HG03064 (cell line): ENCODE measurements at regions not wholly inside any gene's neighbourhood (a gene's known extent, or its start where the extent isn't known, plus 50 kb on each side); places are given as distances from the start of the nearest gene placed in this dataset.

Experiments used
- ATAC-seq: cut with Tn5 transposase; IDR thresholded peaks from one replicate; pipeline ENCODE4 v1.9.1; 2021; ENCODE audit warnings: low read depth; ENCODE audit not compliant: unreplicated experiment

DNA sequence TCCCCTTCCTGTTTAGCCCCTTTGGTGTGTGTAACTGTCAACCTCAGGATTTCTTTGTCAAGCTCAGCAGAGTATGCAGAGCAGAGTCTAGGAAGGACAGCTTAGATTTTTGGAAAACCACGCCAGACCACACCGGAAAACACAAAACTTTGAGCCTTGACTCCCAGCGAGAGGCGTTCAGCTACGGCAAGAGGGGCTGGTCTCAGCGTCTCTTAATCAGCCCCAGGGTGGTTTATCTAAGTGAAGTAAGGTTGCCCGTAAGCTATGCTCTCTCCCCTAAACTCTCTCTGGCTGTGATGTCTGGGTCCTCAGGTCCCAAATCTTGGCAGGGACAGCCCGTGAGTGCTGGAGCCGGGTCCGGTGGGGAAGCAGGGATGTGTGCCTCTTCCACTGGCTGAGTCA lies 230.9 kb downstream of the KLF6 start:
- no peak for ATAC-seq

DNA sequence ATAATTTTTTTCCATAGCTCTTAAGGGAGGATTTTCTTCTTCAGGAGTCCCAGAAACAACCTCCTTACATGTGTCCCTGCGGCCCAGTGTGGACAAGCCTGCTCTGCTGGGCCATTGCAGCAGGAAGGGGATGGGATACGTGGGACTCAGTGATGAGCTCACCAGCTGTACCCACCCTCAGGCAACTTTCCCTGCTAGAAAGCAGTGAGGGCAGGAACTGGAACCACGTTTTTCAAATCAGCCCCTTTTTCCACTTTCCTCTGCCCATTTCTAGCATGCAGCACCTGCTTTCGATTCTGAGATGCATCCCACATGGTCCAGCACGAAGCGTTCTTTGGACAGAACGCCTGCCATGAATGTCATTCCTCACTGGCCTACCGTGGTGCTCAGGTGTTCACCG lies 232.7 kb downstream of the KLF6 start:
- no peak for ATAC-seq

DNA sequence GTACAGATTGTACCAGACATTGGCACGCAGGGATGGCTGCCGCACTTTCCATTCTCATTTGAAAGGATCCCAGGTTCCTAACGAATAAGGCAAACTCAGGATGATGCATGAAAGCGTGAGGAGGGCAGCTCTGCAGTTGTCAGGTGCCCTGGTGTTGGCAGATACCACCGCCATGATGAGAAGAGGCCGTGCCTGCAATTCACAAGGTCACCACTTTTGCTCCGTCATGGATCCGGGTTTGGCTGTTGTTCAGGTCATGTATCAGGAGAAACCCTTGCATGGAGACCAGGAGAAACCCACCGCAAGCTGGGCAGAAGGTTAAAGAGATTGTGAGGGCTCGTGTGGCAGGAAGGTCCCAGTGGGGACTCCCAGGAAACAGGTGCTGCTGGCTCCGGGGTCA lies 233.2 kb downstream of the KLF6 start:
- no peak for ATAC-seq

DNA sequence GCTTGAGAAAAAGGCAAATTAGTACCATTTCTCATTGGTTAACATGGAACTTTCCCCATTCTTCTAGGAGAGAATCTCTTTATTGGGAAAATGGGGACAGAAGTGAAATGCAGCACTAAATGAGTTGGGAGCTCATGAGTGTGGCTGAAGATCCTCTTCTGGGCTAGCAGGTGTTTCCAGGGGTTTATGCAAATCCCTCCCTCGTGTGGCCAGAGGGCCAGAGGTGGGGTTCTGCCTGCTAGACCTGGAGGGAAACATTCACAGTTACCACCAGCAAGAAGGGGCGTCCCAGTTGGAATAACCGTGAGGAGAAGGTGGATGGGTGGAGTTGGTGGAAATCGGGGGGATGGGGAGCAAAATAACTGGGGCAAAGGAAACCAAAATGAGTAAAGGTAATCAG lies 235.9 kb downstream of the KLF6 start:
- no peak for ATAC-seq

DNA sequence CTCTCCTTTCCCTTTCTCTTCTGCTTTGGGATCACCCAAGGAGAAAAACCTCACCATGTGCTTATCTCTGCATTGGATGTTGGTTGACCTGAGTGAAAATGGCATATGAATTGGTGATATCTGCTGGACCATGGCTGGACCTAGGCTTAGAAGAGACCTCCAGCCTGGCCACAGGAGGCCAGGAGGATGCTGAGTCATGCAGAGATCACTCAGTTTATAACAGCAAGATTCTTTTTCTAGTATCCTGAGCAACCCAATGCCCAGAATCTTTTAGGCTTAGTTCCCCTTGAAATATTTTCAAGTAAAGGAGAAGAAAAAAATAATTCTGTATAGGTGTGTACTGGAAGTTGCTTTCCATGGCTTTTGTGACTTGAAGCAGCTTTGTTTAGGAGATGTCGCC lies 236.3 kb downstream of the KLF6 start:
- no peak for ATAC-seq

DNA sequence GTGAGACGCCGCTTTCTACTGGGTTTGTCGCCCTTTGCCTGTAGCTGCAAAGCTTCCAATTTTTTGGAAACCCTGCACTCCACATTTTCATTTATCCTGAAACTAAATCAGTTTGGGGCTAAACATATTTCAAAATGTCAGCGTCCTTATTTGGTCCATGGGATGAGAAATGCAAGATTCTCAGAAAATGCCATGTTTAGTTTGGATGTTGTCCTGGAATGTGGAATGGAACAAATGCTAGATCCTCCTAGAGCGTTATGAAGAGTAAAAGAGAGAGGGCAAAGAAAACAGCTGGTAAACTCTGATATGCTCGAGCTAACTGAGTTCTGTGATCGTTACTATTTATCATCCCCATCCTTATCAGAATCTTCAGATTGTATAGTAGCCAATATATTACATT lies 236.9 kb downstream of the KLF6 start:
- ATAC-seq: no peak

DNA sequence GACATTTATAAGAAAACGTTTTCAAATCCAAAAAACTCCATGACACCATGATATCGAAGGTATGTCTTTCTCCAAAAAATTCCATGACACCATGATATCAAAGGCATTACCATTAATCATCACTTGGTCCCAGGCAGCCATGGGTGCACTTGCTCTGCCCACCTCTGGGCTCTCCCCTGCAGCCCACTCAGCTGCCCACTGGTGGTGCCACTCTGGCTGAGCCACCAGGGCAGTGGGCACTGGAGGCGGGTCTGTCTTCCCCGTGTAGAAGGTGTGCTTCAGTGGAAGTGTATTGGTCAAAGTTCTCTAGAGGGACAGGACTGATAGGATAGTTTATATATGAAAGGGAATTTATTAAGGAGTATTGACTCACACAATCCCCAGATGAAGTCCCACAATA lies 240.4 kb downstream of the KLF6 start:
- ATAC-seq: no peak

DNA sequence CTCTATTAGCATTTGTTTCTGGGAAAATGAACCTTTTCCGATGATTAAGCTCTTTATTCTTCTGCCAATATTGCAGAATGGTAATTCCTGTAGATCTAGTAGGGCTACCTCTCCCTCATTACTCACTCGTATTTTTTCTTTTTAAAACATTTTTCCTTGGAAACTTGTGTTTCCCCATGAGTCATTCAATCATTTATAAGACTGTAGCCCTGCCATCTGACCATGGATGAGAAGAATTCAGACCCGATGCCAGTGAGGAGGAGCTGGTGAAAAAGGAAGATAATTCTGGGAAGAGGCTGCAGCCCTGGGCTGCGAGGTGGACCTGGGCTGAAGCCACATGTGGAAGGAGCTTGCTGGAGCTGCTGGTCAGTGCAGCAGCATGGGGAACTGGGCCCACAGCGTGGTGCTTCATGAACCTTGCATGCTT lies 242.8 kb downstream of the KLF6 start:
- ATAC-seq: no peak

DNA sequence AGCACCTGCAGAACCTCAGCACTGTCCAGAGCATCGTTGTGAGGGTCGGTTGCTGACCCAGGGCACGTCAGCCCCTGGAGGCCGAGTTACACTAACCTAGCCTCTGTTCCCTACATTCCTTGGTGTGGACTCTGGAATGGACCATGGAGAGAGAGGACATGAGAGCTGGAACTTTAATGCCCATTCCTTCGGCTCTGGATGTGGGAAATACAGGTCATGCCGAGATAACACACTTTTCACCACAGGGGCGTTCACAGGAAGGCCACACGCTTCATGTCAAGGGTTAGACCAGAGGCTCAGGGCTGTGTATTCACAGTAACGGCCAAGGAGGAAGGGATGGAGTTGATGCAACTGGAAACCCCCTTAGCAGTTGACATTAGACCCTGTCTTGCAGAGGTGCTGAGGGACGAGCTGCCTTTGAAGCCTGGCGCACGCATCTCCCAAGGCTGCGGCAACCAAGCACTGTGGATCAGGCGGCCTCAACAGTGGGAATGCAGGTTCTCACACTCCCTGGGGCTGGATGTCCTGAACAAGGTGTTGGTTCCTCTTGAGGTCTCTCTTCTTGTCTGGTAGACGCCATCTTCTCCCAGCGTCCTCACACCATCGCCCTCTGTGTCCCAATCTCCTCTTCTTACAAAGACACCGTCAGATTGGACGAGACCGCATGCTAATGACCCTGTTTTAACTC lies 245.2 kb downstream of the KLF6 start:
- no peak for ATAC-seq

DNA sequence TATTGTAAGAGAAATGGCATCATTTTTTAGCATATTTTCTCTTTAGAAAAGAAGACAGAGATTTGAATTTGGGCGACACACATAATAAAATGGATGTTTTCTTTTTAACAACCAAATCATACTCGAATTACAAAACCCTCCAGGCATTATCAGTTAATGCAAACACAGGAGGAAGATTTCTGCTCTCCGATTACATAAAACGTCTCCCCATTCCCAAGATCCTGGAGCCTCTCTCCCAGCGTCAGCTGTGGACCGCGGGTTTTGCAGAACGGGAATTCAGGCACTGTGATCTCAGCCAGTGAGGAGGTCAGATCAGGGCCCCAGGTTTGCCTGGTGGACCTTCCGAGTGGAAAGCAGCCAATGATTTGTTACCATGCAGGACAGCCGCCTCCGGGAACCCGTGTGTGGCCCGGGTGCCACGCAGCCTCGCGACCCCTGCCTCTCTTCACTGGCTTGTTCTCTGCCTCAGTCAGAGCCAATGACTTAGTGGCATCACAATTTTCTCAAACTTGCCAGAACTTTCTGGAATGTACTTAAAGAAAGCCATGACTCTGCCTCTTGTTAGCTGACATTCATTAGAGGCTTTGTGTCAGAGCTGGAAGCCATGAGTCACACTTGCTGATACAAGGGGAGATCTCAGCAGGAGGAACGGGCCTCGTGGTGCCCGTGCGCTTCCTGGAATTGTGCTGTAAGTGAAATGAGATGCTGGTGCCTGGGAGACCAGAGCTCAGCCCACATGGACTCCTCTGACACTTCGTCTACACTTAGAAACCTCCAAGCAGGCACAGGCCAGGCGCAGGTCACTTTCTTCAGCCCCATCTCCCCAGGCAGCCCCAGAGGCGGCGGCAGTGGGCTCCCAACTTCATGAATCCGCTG lies 246.1 kb downstream of the KLF6 start:
- ATAC-seq: no peak

DNA sequence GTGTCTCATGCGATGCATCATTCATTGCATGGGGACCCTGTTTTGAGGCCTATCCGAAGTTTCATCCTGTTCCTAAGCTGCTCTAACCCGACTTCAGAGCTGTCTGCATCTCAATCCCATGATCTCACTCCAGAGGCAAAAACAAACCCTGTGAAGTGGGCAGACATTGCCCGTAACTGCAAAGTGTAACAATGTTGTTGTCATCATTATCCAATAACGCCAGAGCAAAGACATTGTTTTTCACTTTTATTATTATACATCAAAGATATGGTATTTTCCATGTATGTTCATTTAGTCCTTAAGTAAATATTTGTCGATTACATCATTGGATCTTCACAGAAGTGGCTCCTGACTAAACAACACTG lies 246.7 kb downstream of the KLF6 start:
- ATAC-seq: no peak

DNA sequence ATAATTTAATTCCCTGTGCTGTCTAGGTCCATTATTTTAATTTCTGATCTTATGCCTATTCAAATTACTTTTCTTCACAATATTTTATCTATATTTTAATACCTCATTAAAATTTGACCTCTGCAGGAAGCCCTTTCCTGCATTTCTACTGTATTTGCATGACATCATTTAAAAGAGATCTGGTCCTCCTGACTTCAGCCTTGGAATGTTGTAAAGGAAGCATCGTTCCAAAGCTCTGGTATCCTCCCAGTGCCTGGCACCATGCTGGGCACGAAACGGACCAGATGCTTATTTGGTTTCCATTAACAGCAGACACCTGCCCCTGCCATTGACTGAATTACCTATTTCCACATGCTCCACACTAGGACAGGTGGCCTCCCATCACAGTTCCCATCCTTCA lies 247.5 kb downstream of the KLF6 start:
- ATAC-seq: no peak

DNA sequence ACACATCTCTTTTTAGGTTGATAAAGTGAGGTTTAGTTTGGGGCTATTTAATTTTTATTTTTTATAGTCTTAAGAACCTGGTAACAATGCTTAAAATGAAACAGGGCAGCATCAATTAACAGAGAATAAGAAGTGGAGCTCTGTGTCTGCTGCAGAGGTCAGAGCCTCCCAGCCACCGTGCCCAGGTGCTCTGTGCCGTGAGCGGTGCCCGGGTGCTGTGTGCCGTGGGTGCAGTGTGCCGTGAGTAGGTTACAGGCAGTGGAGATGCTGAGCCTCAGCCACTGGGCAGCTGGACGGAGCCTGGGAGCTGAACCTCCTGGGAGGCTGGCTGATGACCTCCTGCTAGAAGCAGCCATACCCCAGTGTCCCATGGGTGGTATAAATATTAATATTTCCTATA lies 250.0 kb downstream of the KLF6 start:
- ATAC-seq: no peak

DNA sequence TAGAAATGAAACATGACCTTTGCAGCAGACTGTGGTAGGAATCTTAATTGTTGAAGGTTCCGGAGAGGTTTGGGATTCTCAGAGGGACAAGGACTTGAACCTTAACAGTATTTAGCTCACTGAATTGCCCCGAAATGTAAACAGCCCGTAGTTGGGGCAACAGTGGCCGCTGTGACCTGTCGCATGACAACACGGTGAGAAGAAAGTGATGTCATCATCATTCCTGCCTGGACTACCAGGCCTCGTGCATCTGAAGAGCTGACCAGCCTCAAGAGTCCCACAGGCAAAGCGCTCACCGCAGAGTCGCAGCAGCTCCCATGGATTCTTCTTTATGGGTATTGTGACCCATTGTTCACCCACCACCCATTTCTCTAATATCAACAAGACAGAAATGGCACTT lies 250.6 kb downstream of the KLF6 start:
- no peak for ATAC-seq

DNA sequence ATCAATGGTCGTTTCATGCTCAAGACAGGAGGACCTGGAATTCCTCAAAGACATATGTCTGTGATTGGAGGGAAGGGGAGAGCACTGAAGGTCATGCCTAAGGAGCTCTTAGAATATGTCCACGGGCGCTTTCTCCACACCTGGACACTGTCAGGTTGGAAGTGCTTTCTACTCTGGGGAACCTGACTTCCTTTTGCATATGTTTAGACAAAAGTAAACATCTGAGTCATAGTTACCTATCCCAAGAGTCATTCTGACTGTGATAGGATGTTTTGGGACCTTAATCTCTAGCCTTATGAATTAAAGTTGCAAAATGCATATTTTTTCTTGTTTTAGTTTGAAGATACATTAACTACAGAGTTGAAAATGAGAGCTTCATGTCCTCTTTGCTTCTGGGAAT lies 251.7 kb downstream of the KLF6 start:
- no peak for ATAC-seq

DNA sequence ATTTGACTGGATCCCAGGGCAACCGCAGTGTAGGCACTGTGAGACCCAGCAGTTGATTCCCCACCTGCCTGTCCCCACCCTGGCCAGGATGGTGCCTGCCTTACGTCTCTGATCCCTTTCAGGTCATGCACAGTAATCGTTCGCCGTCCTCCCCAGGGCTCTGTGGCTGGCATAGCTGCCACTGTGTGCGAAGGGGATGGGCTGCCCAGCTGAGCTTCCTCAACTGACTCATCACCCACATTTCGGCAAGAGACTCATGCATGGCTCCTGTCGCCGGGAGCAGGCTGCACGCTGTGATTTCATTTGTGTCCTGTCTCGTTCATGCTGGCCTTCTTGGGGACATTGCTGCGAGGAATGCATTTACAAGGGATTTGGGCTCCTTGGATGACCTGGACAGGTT lies 252.4 kb downstream of the KLF6 start:
- ATAC-seq: no peak

DNA sequence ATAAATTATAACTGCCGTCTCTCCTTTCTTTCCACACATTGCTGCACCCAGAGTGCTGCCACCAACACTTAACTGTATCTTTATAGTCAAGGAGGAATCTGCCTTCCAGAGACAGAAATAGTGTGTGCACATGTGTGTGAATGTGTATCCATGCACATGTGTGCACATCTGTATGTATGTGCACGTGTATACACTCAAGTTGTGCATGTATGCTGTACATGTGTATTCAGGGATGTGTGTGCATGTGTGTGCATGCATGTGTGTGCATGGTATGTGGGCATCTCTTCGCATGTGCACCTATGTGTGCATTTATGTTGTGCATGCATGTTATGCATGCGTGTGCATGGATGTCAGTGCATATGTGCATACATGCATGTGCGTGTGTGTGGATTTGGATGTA lies 253.3 kb downstream of the KLF6 start:
- ATAC-seq: no peak

DNA sequence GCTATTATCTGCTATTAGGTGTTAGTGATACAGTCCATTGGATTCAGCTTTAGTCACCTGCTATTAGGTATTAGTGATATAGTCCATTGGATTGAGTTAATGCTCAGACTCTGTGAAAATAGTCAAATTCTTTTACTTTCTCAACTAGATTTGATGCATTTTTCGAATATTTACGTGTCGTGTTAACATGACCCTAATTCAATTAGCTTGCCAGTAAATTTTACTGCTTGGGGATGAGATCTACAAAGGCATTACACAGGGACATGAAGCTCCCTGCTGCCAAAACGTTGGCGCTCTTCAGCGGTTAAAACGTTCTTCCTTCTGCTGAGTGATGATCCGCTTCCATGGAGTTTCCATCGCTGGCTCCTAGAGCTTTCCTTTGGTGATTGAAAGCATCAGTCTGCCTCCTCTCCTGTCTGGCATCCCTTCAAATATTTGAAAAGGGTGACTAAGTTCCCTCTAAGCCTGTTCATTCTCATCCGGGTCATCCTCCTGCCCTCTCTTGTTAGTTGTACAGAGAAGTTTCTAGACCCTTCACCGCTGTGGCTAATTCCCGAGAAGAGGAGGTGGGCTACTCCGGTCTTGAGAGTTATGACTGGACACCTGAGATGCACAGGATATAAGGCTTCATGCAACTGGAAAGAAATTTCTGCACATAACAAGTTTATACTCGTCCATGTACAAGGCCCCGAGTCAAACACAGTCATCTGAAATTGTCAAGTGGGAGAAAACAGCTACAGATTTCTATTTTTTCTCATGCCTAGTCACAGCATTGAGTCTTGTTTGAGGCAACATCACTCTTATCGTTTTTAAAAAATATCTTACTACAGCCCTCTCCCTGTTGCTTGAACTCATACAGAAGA lies 254.0 kb downstream of the KLF6 start:
- no peak for ATAC-seq

DNA sequence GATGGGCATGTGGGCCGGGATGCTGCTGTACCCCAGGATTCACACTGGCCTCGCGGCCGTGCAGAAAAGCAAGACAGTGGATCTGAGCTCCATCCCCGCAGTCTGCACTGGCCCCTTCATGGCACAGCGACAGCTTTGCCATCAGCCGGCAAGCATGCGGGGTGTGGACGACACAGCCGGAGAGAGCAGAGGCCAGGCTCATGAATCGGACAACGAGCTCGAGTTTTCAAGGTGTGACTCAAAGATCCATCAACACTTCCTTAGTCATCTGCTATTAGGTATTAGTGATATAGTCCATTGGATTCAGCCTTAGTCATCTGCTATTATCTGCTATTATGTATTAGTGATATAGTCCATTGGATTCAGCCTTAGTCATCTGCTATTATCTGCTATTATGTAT lies 254.7 kb downstream of the KLF6 start:
- ATAC-seq: no peak

DNA sequence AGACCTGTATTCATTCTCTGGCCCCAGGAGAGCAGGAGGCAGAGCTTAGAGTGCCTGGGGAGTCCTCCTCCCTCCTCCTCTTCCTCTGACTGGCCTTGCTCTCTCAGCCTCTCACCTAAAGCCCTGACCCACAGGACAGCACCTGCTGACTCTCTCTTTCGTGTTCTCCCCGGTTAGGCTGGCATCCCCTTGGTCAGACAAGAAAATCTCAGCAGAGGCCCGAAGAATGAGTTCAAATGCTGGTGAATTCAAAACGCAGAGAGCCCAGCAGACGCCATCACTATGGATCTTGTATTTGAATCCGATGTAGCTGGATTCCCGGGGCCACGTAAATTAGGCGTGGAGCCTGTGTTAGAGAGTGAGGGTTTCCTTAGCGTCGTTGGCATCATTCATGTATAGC lies 255.3 kb downstream of the KLF6 start:
- ATAC-seq: no peak

DNA sequence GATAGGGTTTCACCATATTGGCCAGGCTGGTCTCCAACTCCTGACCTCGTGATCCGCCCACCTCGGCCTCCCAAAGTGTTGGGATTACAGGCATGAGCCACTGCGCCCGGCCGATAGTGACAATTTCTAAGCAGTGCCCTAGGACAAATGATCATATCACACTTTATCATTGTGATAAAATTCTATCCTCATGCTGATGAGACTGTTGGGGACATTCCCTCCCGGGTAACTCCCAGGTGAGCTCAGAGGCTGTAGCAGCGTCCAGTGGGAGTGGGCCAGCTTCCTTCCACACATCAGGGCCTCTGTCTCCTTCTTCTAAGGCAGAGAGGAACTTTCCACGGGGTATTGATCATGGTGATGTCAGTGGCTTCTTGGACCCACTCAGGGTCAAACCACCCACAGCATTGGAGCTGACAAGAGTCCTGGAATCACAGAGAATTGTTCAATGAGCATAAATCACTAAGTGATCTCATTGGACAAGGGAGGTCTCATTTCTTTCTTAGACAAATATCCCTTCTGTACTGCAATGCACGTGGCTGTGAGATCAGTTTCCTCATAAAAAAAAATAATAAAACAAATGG lies 256.1 kb downstream of the KLF6 start:
- no peak for ATAC-seq
